Neuronal stem cell (in vitro differentiated cells): ENCODE measurements at regions not wholly inside any gene's neighbourhood (a gene's known extent, or its start where the extent isn't known, plus 50 kb on each side); places are given as distances from the start of the nearest gene placed in this dataset.

Experiments
- DNase-seq: peaks from one replicate; pipeline ENCODE4 v3.0.0-alpha.2; 2013; ENCODE audit warnings: low spot score
- H2AFZ ChIP-seq: one replicate; pipeline ENCODE4 v1.6.1; 2013; ENCODE audit warnings: mild to moderate bottlenecking, low read length, inconsistent platforms
- H2AK5ac ChIP-seq: 2 replicates; pipeline ENCODE4 v1.6.1; 2013; ENCODE audit warnings: low read depth, mild to moderate bottlenecking, inconsistent platforms, low read length, moderate library complexity, mixed read lengths
- H2BK120ac ChIP-seq: 2 replicates; pipeline ENCODE4 v1.6.1; 2013; ENCODE audit warnings: low read depth, mild to moderate bottlenecking, inconsistent platforms, low read length, moderate library complexity, mixed read lengths
- H2BK12ac ChIP-seq: one replicate; pipeline ENCODE4 v1.6.1; 2013; ENCODE audit warnings: low read length, inconsistent platforms
- H2BK15ac ChIP-seq: 2 replicates; pipeline ENCODE4 v1.6.1; 2013; ENCODE audit warnings: mild to moderate bottlenecking, low read length, inconsistent platforms, mixed read lengths
- H2BK5ac ChIP-seq: one replicate; pipeline ENCODE4 v1.6.1; 2013; ENCODE audit warnings: inconsistent platforms, mild to moderate bottlenecking, low read length, moderate library complexity
- H3K14ac ChIP-seq: one replicate; pipeline ENCODE4 v1.6.1; 2013; ENCODE audit warnings: low read length, inconsistent platforms
- H3K18ac ChIP-seq: 2 replicates; pipeline ENCODE4 v1.6.1; 2013; ENCODE audit warnings: low read length, inconsistent platforms
- H3K23ac ChIP-seq: 2 replicates; pipeline ENCODE4 v1.6.1; 2013; ENCODE audit warnings: low read depth, mild to moderate bottlenecking, mixed read lengths, low read length, inconsistent platforms; ENCODE audit not compliant: poor library complexity
- H3K27ac ChIP-seq: replicated peaks from 3 replicates; pipeline ENCODE4 v1.5.1; 2013; ENCODE audit warnings: low read length, inconsistent platforms
- H3K27me3 ChIP-seq, 3 experiments: 2 replicates each; pipeline ENCODE4 v1.6.1; 2013; ENCODE audit warnings: low read length in 3 of 3, mild to moderate bottlenecking in 2 of 3, inconsistent platforms in 1 of 3, low read depth in 1 of 3, mixed read lengths in 1 of 3, moderate library complexity in 1 of 3; ENCODE audit not compliant: control insufficient read depth in 3 of 3, insufficient read depth in 3 of 3
- H3K36me3 ChIP-seq, 2 donors: replicated peaks in 1 of 2; 2 replicates each; pipeline ENCODE4 v1.6.1; 2013; ENCODE audit warnings: low read length in 2 of 2; ENCODE audit not compliant: control insufficient read depth in 2 of 2, insufficient read depth in 2 of 2
- H3K4ac ChIP-seq: 2 replicates; pipeline ENCODE4 v1.6.1; 2013; ENCODE audit warnings: inconsistent platforms, mild to moderate bottlenecking, low read length, moderate library complexity
- H3K4me1 ChIP-seq, 2 donors: 1 replicate in 1 of 2; 2 replicates in 1 of 2; pipeline ENCODE4 v1.6.1; 2013; ENCODE audit warnings: low read length in 2 of 2, low read depth in 1 of 2; ENCODE audit not compliant: control insufficient read depth in 2 of 2, insufficient read depth in 1 of 2
- H3K4me2 ChIP-seq: one replicate; pipeline ENCODE4 v1.6.1; 2013; ENCODE audit warnings: mild to moderate bottlenecking, low read length, inconsistent platforms; ENCODE audit not compliant: insufficient read depth, poor library complexity, severe bottlenecking
- H3K4me3 ChIP-seq, 2 donors: 2 replicates each; pipeline ENCODE4 v1.5.1; 2013; ENCODE audit warnings: low read length in 2 of 2, mild to moderate bottlenecking in 2 of 2, inconsistent platforms in 1 of 2, moderate library complexity in 1 of 2
- H3K79me1 ChIP-seq: one replicate; pipeline ENCODE4 v1.6.1; 2013; ENCODE audit warnings: low read depth, mild to moderate bottlenecking, inconsistent platforms, low read length, moderate library complexity
- H3K9ac ChIP-seq: one replicate; pipeline ENCODE4 v1.6.1; 2013; ENCODE audit warnings: mild to moderate bottlenecking, low read depth, low read length, inconsistent platforms; ENCODE audit not compliant: poor library complexity
- H3K9me3 ChIP-seq, 2 donors: replicated peaks in 1 of 2; 2 replicates each; pipeline versions ENCODE3 to v1.6.1; 2013; ENCODE audit warnings: low read length in 2 of 2, mild to moderate bottlenecking in 2 of 2, inconsistent platforms in 1 of 2, low read depth in 1 of 2, mixed read lengths in 1 of 2, moderate library complexity in 1 of 2; ENCODE audit not compliant: control insufficient read depth in 2 of 2, insufficient read depth in 1 of 2
- H4K8ac ChIP-seq: one replicate; pipeline ENCODE4 v1.6.1; 2013; ENCODE audit warnings: low read depth, mild to moderate bottlenecking, inconsistent platforms, low read length, moderate library complexity
- H4K91ac ChIP-seq: one replicate; pipeline ENCODE4 v1.6.1; 2013; ENCODE audit warnings: low read length, low read depth, mild to moderate bottlenecking, inconsistent platforms; ENCODE audit not compliant: poor library complexity
- WGBS, 2 donors: extraction: QIAGEN DNeasy Blood & Tissue Kit; methylation state at CpG; one replicate each; pipeline ENCODE4 v1.1.7; 2013; ENCODE audit warnings: missing lambda C conversion rate in 2 of 2, mixed read lengths in 1 of 2; ENCODE audit not compliant: insufficient read length in 2 of 2, insufficient replicate concordance in 1 of 2; ENCODE audit errors: extremely low coverage in 2 of 2; 5-methylcytosine and 5-hydroxymethylcytosine counted together

DNA sequence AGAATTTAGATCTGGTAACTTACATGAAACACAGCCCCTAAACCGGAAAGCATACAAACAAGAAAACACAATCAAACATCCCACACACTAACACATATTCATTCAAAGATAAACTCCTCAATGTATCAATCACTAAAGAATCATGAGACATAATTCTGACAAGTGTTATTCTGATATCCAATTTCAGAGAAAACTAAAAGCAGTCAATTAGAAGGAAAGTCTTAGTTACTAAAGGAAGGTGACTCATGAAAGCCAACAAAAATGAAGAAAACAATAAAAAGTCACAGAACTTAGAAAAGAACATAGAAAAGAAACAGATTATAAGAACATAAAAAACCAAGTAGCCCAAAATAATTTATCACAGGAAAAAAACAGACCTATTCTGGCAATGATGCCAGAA, 57.2 kb downstream of the ZZZ3 start:
- H3K9ac ChIP-seq, result no peak overlapping the region
- peaks cover 0 to 5% of the 10 kb centered on the region in 2 donors for H3K4me1 ChIP-seq
- no peak overlapping the region for H3K4me2 ChIP-seq
- H4K8ac ChIP-seq, result no peak overlapping the region
- H2AFZ ChIP-seq, result no peak overlapping the region
- WGBS, 2 donors, result 100% methylated on average over 1 of the region's 1 CpG; no CpG with 5 or more reads in 1 of the 2 donors
- no peak overlapping the region for H3K27ac ChIP-seq
- H3K4me3 ChIP-seq, result no peak overlapping the region
- no peak overlapping the region for H3K18ac ChIP-seq
- no peak overlapping the region for H2BK120ac ChIP-seq
- no peak overlapping the region for H2BK15ac ChIP-seq
- H4K91ac ChIP-seq, result no peak overlapping the region
- no peak overlapping the region for H3K4ac ChIP-seq
- no peak overlapping the region for H2BK5ac ChIP-seq
- no peak overlapping the region for H2BK12ac ChIP-seq
- H2AK5ac ChIP-seq, result no peak overlapping the region
- H3K79me1 ChIP-seq, result no peaks in the 10 kb centered on the region
- no peaks in the 10 kb centered on the region for H3K27me3 ChIP-seq
- no peak overlapping the region for H3K23ac ChIP-seq
- peaks cover 0 to 14% of the 10 kb centered on the region in 2 donors for H3K9me3 ChIP-seq
- no peak for DNase-seq
- H3K14ac ChIP-seq, result no peak overlapping the region
- peaks cover 2 to 73% of the 10 kb centered on the region in 2 donors for H3K36me3 ChIP-seq

DNA sequence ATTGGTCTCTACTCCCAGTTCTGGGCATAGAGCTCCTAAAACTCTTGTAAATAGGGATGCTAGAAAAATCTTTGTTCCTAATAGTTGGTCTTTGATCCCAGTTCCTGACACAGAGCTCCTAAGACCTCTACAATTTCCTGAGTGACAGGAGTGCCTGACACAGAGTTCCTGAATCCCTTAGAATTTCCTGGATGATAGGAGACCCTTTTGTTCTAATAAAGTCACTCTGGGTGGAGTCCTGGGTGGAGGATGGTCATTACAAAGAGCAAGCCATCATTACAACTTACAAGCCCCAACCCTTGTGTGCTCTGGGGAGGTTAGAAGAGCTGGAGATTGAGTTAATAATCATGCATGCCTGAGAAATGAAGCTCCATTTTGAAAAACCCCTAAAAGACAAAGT, 58.4 kb downstream of the ZZZ3 start:
- no peak overlapping the region for H3K4me2 ChIP-seq
- H2AK5ac ChIP-seq, result no peak overlapping the region
- no peak overlapping the region for H3K14ac ChIP-seq
- no peak overlapping the region for H2BK120ac ChIP-seq
- H3K9ac ChIP-seq, result no peak overlapping the region
- no peak overlapping the region for H2BK12ac ChIP-seq
- H3K79me1 ChIP-seq, result no peaks in the 10 kb centered on the region
- H2AFZ ChIP-seq, result no peak overlapping the region
- H4K8ac ChIP-seq, result no peak overlapping the region
- no peak overlapping the region for H2BK15ac ChIP-seq
- H2BK5ac ChIP-seq, result no peak overlapping the region
- H3K18ac ChIP-seq, result no peak overlapping the region
- H3K4me1 ChIP-seq, result peaks cover 0 to 5% of the 10 kb centered on the region in 2 donors
- H3K4ac ChIP-seq, result no peak overlapping the region
- H4K91ac ChIP-seq, result no peak overlapping the region
- H3K36me3 ChIP-seq, result peaks cover 2 to 62% of the 10 kb centered on the region in 2 donors
- no peaks in the 10 kb centered on the region for H3K27me3 ChIP-seq
- no peak overlapping the region for H3K27ac ChIP-seq
- H3K23ac ChIP-seq, result no peak overlapping the region
- H3K4me3 ChIP-seq, result no peak overlapping the region
- no peak for DNase-seq
- peaks cover 0 to 14% of the 10 kb centered on the region in 2 donors for H3K9me3 ChIP-seq

DNA sequence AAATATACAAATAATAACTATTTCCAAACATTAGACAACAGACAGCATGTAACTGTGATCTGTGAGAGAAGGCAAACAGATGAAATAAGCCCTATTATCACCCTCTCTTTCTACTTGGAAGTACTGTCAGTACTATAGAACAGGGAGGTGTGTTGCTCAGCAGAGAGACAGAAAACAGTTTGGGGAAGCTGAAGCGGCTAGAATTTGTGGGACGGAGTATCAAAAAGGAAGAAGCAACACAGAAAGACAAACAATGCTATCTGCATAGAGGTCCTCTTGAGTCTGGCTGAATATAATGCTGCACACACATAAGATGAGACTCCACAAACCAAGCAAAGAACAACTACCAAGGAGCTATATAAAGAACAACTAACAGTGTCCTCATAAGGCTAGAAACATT, 59.4 kb downstream of the ZZZ3 start:
- Histone ChIP-seq H2BK12ac (no peak overlapping the region), H2BK5ac (no peak overlapping the region), H3K9me3 (peaks cover 0 to 14% of the 10 kb centered on the region in 2 donors), H3K27me3 (no peaks in the 10 kb centered on the region), H2AK5ac (no peak overlapping the region), H3K27ac (no peak overlapping the region), H3K79me1 (no peaks in the 10 kb centered on the region), H3K4me2 (no peak overlapping the region), H3K4me1 (peaks cover 0 to 5% of the 10 kb centered on the region in 2 donors), H3K36me3 (peaks cover 2 to 54% of the 10 kb centered on the region in 2 donors), H3K14ac (no peak overlapping the region), H3K4me3 (no peak overlapping the region), H2AFZ (no peak overlapping the region), H3K23ac (no peak overlapping the region), H4K8ac (no peak overlapping the region), H2BK120ac (no peak overlapping the region), H2BK15ac (no peak overlapping the region), H3K18ac (no peak overlapping the region), H4K91ac (no peak overlapping the region), H3K4ac (no peak overlapping the region), H3K9ac (no peak overlapping the region)
- DNase-seq, result no peak
- no CpG with 5 or more reads among the region's 2 CpGs for WGBS, 2 donors

DNA sequence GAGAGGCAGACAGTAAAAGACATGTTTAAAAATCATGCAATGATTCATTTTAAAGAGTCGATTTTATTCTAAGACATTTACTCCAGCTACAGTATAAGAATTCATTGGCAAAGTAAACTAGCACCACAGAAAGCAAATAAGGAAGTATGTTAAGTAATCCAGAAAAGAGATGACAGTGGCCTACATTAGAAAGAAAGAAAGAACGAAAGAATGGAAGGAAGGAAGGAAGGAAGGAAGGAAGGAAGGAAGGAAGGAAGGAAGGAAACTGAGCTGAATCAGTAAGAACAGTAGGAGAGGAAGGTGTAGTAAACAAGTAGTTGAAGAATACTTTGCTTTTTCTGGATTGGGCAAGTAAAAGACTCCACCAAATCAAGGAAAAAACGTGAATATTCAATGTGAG, 62.2 kb downstream of the ZZZ3 start:
- Histone ChIP-seq H3K36me3 (peaks cover 2 to 36% of the 10 kb centered on the region in 2 donors), H3K27ac (no peak overlapping the region), H3K18ac (no peak overlapping the region), H3K14ac (no peak overlapping the region), H3K4me2 (no peak overlapping the region), H2BK120ac (no peak overlapping the region), H3K9ac (no peak overlapping the region), H2BK15ac (no peak overlapping the region), H3K4ac (no peak overlapping the region), H2BK5ac (no peak overlapping the region), H4K91ac (no peak overlapping the region), H2AFZ (no peak overlapping the region), H3K79me1 (no peaks in the 10 kb centered on the region), H3K27me3 (no peaks in the 10 kb centered on the region), H3K4me1 (peaks cover 0 to 5% of the 10 kb centered on the region in 2 donors), H2AK5ac (no peak overlapping the region), H2BK12ac (no peak overlapping the region), H3K23ac (no peak overlapping the region), H4K8ac (no peak overlapping the region), H3K9me3 (peaks cover 0 to 5% of the 10 kb centered on the region in 2 donors), H3K4me3 (no peak overlapping the region)
- no peak for DNase-seq
- WGBS, 2 donors, result no CpG with 5 or more reads among the region's 3 CpGs
